ENCODE measurements at regions not wholly inside any gene's neighbourhood (a gene's known extent, or its start where the extent isn't known, plus 50 kb on each side); places are given as distances from the start of the nearest gene placed in this dataset.

- in situ Hi-C loops (cut with HindIII; ENCODE audit: low sequenced_read_pairs), result no loop called here
- DNase-seq (ENCODE audit: low read depth, low spot score), result no peak
- TF ChIP-seq CTCF (IDR thresholded peaks at IDR 0.05; ENCODE audit: low read depth, low read length), result no peak
- H3K4me3 ChIP-seq (ENCODE audit: low read depth, low read length), result no peak overlapping the region
Observed at GRCh38 chr14:96747006-96747405, 50.2 kb upstream of the VRK1 start.
